GM21526 (cell line): ENCODE measurements at regions not wholly inside any gene's neighbourhood (a gene's known extent, or its start where the extent isn't known, plus 50 kb on each side); places are given as distances from the start of the nearest gene placed in this dataset.

ENCODE experiments used
- ATAC-seq: cut with Tn5 transposase; IDR thresholded peaks from one replicate; pipeline ENCODE4 v1.9.1; 2021; ENCODE audit warnings: moderate library complexity; ENCODE audit not compliant: unreplicated experiment, low FRiP score

GRCh38 chr5:42905827-42906226, 94.1 kb upstream of the SELENOP start:
- ATAC-seq, result no peak

- no peak for ATAC-seq
Measured at GRCh38 chr5:42900734-42901133, 89.0 kb upstream of the SELENOP start.

- no peak for ATAC-seq
Measured at GRCh38 chr5:42898760-42899159, 87.1 kb upstream of the SELENOP start.

DNA sequence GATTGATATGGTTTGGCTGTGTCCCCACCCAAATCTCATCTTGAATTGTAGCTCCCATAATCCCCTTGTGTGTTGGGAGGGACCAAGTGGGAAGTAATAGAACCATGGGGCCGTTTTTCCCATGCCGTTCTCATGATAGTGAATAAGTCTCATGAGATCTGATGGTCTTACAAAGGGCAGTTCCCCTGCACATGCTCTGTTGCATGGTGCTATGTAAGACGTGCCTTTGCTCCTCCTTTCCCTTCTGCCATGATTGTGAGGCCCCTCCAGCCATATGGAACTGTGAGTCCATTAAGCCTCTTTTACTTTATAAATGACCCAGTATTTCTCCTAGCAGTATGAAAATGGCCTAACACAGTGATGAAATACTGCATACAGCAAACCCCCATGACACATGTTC, 84.8 kb upstream of the SELENOP start:
- no peak for ATAC-seq

GRCh38 chr5:42894057-42894456, 82.4 kb upstream of the SELENOP start:
- ATAC-seq, result no peak

DNA sequence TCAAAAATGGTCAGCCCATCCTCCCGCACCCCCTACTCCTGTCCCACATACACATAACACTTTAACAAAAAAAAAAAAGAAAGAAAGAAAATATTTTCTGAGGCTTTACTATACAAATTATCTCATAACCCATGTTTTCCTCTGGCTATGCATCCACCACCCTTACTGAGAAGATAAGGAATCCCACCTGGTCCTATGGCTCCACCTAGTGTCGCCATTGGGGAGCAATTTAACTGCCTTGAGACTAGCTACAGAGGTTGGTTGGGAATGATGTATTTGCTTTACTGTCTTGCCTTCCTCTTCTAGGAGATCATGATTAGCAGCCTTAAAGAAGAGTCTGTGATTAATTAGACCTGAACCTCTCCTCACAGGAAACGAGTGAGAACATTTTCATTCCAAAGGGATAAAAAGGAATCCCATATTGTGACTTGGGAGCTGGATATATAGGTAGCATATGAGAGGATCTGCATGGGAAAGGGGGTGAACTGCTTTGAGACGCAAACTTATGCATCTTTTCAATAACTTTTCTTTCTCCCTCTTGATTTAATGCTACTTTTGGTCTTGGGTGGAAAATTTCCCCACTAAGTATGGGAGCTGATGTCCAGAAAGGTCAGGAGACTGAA, 77.7 kb upstream of the SELENOP start:
- peak; percentile 88 for ATAC-seq

GRCh38 chr5:42888771-42889170, 77.1 kb upstream of the SELENOP start:
- no peak for ATAC-seq

- no peak for ATAC-seq
Measured at GRCh38 chr5:42887575-42887974, 75.9 kb upstream of the SELENOP start.

- no peak for ATAC-seq
Measured at GRCh38 chr5:42887097-42887496, 75.4 kb upstream of the SELENOP start.

GRCh38 chr5:42886635-42887034, 74.9 kb upstream of the SELENOP start:
- ATAC-seq, result no peak

DNA sequence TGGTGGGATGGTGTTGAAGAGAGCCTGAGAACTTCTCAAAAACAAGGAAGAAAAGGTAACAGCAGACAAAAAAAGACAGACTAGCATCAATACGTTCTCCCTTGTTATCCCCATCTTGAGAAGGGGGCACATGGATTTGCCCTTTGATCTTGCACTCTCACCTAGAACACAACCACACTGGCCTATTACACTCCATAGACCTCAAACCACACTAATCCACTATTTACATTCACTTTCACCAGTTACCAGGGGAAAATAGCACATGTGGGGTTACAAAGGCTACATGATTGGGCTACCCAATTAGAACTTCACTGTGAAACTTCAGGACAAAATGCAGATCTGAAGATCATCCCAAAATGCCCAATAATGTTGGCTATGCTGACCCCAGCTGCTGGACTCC, 72.6 kb upstream of the SELENOP start:
- ATAC-seq, result no peak

GRCh38 chr5:42881416-42882117, 69.9 kb upstream of the SELENOP start:
- ATAC-seq, result no peak

DNA sequence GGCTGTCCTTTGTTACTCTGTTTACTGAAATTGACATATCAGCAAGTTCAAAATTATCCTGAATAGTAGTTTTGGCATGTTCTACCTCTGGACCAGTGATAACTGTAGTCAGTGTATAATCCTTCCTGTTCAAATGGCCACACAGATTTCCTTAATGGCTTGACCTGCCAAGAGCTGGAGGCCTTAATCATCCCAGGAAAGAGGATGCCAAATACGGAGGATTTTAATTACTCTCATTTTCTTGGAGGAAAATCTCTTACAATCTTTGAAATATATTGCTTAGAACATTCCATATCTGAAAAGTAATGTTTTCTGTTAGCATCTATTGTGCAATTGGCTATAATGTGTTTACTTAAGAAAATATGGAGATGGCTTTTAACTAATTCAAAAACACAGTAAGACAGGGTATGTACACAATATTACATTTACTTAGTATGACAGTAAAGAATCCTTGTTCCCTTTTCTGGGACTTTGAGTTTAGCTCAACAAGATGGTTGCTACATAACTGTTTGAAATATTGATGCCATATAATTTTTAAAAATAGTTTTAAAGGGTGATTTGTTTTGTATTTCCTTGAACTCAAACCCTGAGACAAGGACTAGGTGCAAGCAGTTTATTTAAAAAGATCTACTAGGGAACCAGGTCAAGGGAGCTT, 68.9 kb upstream of the SELENOP start:
- ATAC-seq, result no peak

- no peak for ATAC-seq
Measured at GRCh38 chr5:42879291-42879690, 67.6 kb upstream of the SELENOP start.

DNA sequence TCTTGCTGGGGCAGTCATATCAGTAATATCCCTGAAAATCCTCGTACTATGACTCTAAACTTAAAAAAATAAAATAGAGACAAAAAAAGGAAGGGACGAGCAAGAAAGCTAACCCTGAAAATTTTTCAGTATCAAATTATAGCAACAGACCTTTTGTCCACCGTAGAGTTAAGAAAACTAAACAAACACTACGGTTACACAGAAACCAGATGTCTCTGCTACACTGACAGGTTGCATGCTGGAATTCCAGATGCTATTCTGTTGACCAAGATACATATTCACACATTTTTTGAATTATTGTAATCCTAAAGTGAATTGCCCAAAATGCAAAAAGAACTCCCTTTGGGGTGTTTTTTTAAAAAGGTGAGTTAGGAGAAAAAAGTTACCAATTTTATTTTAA, 66.9 kb upstream of the SELENOP start:
- no peak for ATAC-seq

GRCh38 chr5:42878041-42878440, 66.3 kb upstream of the SELENOP start:
- no peak for ATAC-seq

GRCh38 chr5:42877431-42877830, 65.7 kb upstream of the SELENOP start:
- ATAC-seq, result no peak

DNA sequence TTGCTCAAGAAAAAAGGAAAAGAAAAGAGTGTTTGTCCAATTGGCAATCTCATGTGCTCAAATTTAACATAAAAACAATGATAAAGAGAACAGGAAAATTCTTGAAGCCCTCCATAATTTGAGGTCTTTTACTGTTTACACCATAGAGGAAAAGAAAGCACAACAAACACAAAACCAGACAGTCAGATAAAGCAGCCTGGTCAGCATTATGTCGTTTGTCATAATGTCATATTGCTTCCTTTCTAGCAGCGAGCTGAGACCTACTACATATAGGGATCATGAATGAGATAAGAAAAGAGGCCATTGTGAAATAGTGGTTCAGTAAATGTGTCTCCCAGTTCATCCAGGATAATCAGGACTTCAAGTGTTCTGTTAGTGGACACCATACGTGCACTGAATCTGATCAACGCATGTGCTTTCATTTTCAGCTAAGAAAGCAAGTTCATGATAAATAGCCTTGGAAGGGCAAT, 64.7 kb upstream of the SELENOP start:
- ATAC-seq, result no peak

- no peak for ATAC-seq
Measured at GRCh38 chr5:42875785-42876374, 64.2 kb upstream of the SELENOP start.

- ATAC-seq, result no peak
Measured at GRCh38 chr5:42875211-42875610, 63.5 kb upstream of the SELENOP start.

DNA sequence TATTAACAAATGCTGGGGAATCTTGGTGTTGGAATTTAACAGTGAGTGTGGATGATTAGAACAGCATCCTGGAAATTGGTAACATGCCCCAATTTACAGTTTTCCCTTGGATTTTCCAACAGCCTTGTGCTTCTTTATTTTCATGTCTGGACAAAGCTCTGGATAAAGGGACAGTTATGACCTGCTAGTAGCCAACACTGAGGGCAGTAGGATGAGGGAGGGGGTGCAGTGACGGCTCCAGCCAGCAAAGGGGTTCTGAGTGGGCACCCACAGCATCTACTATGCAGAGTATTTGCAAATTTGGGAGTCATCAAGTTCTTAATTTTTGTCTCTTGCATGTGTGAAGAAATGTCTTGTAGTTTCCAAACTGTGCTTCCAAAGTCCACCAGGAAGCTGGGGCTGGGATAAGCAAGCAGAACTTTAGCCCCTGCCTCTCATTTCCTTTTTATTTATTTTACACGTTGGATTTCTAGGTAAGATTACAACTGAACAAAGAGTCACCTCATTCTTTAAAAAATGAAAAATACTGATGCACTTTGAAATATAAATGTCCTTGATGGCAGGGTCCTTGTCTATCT, 63.0 kb upstream of the SELENOP start:
- no peak for ATAC-seq
